ENCODE measurements at regions not wholly inside any gene's neighbourhood (a gene's known extent, or its start where the extent isn't known, plus 50 kb on each side); places are given as distances from the start of the nearest gene placed in this dataset.

GRCh38 chr16:85454171-85454872 lies 158.8 kb upstream of the GSE1 start:
- TF ChIP-seq, protein P1, sequence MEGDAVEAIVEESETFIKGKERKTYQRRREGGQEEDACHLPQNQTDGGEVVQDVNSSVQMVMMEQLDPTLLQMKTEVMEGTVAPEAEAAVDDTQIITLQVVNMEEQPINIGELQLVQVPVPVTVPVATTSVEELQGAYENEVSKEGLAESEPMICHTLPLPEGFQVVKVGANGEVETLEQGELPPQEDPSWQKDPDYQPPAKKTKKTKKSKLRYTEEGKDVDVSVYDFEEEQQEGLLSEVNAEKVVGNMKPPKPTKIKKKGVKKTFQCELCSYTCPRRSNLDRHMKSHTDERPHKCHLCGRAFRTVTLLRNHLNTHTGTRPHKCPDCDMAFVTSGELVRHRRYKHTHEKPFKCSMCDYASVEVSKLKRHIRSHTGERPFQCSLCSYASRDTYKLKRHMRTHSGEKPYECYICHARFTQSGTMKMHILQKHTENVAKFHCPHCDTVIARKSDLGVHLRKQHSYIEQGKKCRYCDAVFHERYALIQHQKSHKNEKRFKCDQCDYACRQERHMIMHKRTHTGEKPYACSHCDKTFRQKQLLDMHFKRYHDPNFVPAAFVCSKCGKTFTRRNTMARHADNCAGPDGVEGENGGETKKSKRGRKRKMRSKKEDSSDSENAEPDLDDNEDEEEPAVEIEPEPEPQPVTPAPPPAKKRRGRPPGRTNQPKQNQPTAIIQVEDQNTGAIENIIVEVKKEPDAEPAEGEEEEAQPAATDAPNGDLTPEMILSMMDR (IDR thresholded peaks at IDR 0.05): no peak

DNA sequence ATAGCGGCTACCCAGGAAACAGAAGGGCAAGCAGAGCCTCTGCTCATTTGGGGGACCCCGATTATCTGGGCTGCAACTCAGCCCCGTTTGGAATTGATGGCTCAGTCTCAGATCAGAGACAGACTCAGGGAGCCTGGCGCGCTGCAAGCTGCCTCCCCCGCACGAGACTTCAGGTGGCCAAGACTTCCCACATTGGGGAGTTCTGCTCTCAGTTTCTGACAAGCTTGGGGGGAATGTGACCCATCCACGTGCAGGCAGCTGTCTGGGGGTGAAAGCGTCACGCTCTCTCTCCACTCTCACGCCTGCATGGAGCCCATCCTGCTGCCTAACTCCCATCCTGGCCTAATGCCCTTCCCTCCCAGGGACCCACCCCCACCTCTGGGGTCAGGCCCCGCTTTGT lies 157.6 kb upstream of the GSE1 start:
- TF ChIP-seq, protein P1 (IDR thresholded peaks at IDR 0.05): no peak

DNA sequence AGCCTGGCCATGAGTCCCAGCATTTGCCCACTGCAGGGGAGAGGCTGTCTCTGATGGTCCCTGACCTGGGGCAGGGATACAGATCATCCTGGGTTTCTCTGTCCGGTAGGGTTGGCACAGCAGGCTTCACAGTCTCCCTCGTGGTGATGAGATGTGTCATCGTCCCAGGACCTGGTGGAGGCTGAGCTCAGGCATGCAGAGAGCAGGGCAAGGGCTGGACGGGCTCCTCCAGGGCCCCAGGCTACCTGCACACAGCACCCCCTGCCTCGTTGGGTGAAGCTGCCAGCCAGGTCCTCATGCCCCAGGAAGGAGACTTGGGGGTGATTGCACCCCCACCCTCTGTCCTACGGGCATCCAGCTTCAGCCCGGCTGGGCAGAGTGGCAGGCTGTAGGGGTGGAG lies 155.8 kb upstream of the GSE1 start:
- TF ChIP-seq, protein P1 (IDR thresholded peaks at IDR 0.05): no peak

GRCh38 chr16:85458968-85459367 lies 154.2 kb upstream of the GSE1 start:
- TF ChIP-seq, protein P1 (IDR thresholded peaks at IDR 0.05): no peak

GRCh38 chr16:85459529-85460251 lies 153.4 kb upstream of the GSE1 start:
- TF ChIP-seq, protein P1 (IDR thresholded peaks at IDR 0.05): no peak

GRCh38 chr16:85460252-85461021 lies 152.7 kb upstream of the GSE1 start:
- TF ChIP-seq, protein P1 (IDR thresholded peaks at IDR 0.05): no peak

DNA sequence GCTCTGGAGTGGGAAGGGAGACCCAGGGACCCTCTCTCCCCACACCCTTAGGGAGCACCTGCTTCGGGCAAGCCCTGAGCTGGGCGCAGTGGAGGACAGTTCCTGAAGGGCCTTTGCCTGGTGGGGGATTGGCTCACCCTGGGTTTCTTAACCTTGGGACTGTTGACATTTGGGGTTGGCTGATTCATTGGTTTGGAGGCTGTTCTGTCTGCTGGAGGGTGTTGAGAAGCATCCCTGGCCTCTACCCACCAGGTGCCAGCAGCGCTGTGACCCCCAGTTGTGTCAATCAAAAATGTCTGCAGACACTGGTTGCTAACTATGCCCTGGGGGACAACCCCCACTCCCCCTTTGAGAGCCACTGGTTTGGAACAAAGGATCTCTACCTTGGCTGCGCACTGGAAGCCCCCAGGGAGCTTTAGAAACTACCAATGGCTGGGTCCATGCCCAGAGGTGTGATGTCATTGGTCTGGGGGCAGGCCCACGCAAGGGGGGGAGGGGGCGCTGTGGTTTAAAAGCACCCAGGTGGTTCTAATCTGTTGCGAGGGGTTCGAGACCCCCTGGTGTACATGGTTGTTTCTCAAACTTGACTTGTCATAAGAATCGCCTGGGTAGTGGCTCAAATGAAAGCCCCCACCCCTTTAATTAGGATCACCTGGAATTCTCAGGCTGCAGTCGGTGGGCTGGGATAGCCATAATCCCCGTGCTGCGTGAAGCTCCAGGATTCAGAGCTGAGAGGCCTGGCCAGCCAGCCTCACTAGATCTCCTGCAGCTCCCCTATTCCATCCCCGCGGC lies 151.9 kb upstream of the GSE1 start:
- TF ChIP-seq, protein P1 (IDR thresholded peaks at IDR 0.05): no peak

Data from LNCAP (cell line).